Left ventricle myocardium inferior (tissue), 1 donor: ENCODE measurements at regions not wholly inside any gene's neighbourhood (a gene's known extent, or its start where the extent isn't known, plus 50 kb on each side); places are given as distances from the start of the nearest gene placed in this dataset.

Experiments used
- DNase-seq: peaks from one replicate; pipeline ENCODE4 v3.0.0-alpha.2; 2020
- H3K27ac ChIP-seq: fragments of 200-600 bp; replicated peaks from 2 replicates; pipeline ENCODE4 v1.8.0; 2021
- H3K27me3 ChIP-seq: fragments of 200-600 bp; 2 replicates; pipeline ENCODE4 v1.8.0; 2021; ENCODE audit warnings: low read depth
- H3K36me3 ChIP-seq: fragments of 200-600 bp; 2 replicates; pipeline ENCODE4 v1.8.0; 2021
- H3K4me1 ChIP-seq: fragments of 200-600 bp; 2 replicates; pipeline ENCODE4 v1.8.0; 2021
- H3K4me3 ChIP-seq: fragments of 200-600 bp; 2 replicates; pipeline ENCODE4 v1.8.0; 2021; ENCODE audit warnings: mild to moderate bottlenecking, moderate library complexity
- H3K9me3 ChIP-seq: fragments of 200-600 bp; replicated peaks from 2 replicates; pipeline ENCODE4 v1.8.0; 2021
- CTCF ChIP-seq: fragments of 200-600 bp; IDR thresholded peaks from 2 replicates; pipeline ENCODE4 v1.8.0; 2021; ENCODE audit warnings: antibody characterized with exemption, mild to moderate bottlenecking, borderline replicate concordance
- intact Hi-C: fragments of 100-400 bp; cut with micrococcal nuclease; formaldehyde crosslinking; loops from one replicate; pipeline ENCODE4 v1.11.0; 2022
- donor health status: DM: no; HTN: yes; CAD: no; lungs with severe emphysema.

- H3K27me3 ChIP-seq: no peaks in the 10 kb centered on the region
- H3K27ac ChIP-seq: no peak overlapping the region
- no peak for DNase-seq
- H3K9me3 ChIP-seq: peaks cover 11% of the 10 kb centered on the region
- TF ChIP-seq CTCF: no peak
- intact Hi-C loops: no loop called here
- H3K4me3 ChIP-seq: no peak overlapping the region
- H3K4me1 ChIP-seq: peaks cover 6% of the 10 kb centered on the region
- no peaks in the 10 kb centered on the region for H3K36me3 ChIP-seq
Observed at GRCh38 chr2:7373156-7373555, 455.9 kb downstream of the RNF144A start.

GRCh38 chr2:7375901-7376300 lies 458.7 kb downstream of the RNF144A start:
- intact Hi-C loops: no loop called here
- Histone ChIP-seq H3K27me3 (peaks cover 1% of the 10 kb centered on the region), H3K36me3 (no peaks in the 10 kb centered on the region), H3K27ac (no peak overlapping the region), H3K9me3 (no peaks in the 10 kb centered on the region), H3K4me1 (peaks cover 8% of the 10 kb centered on the region), H3K4me3 (no peak overlapping the region)
- no peak for DNase-seq
- TF ChIP-seq CTCF: no peak

GRCh38 chr2:7377916-7378569 lies 460.8 kb downstream of the RNF144A start:
- H3K27ac ChIP-seq: no peak overlapping the region
- no peak overlapping the region for H3K4me3 ChIP-seq
- H3K36me3 ChIP-seq: no peaks in the 10 kb centered on the region
- H3K9me3 ChIP-seq: no peaks in the 10 kb centered on the region
- no peak for DNase-seq
- H3K27me3 ChIP-seq: peaks cover 23% of the 10 kb centered on the region
- intact Hi-C loops: no loop called here
- TF ChIP-seq CTCF: no peak
- peaks cover 8% of the 10 kb centered on the region for H3K4me1 ChIP-seq

GRCh38 chr2:7378591-7378990 lies 461.4 kb downstream of the RNF144A start:
- peaks cover 8% of the 10 kb centered on the region for H3K4me1 ChIP-seq
- TF ChIP-seq CTCF: no peak

GRCh38 chr2:7379799-7380198 lies 462.6 kb downstream of the RNF144A start:
- no peak for DNase-seq
- no peak overlapping the region for H3K4me3 ChIP-seq
- no peaks in the 10 kb centered on the region for H3K36me3 ChIP-seq
- peaks cover 8% of the 10 kb centered on the region for H3K4me1 ChIP-seq
- no peak overlapping the region for H3K27ac ChIP-seq
- H3K27me3 ChIP-seq: peaks cover 25% of the 10 kb centered on the region
- intact Hi-C loops: no loop called here
- no peaks in the 10 kb centered on the region for H3K9me3 ChIP-seq
- TF ChIP-seq CTCF: no peak

More at GRCh38 chr2:7378591-7378990, 461.4 kb downstream of the RNF144A start:
- DNase-seq: no peak
- no peak overlapping the region for H3K27ac ChIP-seq
- H3K4me3 ChIP-seq: no peak overlapping the region
- no peaks in the 10 kb centered on the region for H3K9me3 ChIP-seq
- H3K36me3 ChIP-seq: no peaks in the 10 kb centered on the region
- intact Hi-C loops: no loop called here
- peaks cover 25% of the 10 kb centered on the region for H3K27me3 ChIP-seq
